Right lobe of liver (tissue), 4 donors: ENCODE measurements at regions not wholly inside any gene's neighbourhood (a gene's known extent, or its start where the extent isn't known, plus 50 kb on each side); places are given as distances from the start of the nearest gene placed in this dataset.
"Not testable (repeated sequence)": the region's sequence is repeated elsewhere in the genome, so short reads cannot be mapped to it uniquely, and the experiment has no call there.

Source experiments
- POLR2A ChIP-seq: fragments of 450-650 bp; IDR thresholded peaks from one replicate; pipeline ENCODE4 v1.6.1; 2017; ENCODE audit warnings: antibody characterized with exemption, mild to moderate bottlenecking
- TF ChIP-seq, protein P1 (sequence below), 4 donors: fragments of 200-600 bp in 3 of 4; fragments of 450-650 bp in 1 of 4; IDR thresholded peaks; one replicate each; pipeline versions ENCODE4 v1.5.1 to v1.8.0; 2016 to 2022; ENCODE audit warnings: antibody characterized with exemption in 4 of 4, mild to moderate bottlenecking in 2 of 4
- donor health status: DM: no; HTN: no; CAD: no.
- donor health status: DM: no; HTN: no; CAD: no.
- donor health status: DM: no; HTN: yes; CAD: no.

DNA sequence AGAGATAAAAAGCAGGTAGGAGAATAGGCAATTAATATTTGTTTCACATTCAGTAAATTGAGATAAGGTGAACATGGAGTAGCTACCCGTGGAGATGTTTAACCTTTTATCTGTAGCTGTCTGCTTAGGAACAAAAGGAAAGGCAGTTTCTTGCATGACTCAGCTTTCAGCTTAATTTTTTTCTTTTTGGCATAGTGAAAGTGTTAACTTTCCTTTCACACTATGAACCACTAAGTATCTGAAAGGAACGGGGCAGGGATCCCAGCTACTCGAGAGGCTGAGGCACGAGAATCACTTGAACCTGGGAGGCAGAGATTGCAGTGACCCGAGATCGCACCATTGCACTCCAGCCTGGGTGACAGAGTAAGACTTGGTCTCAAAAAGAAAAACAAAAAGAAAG lies 176.0 kb downstream of the LACC1 start:
- TF ChIP-seq, protein P1, sequence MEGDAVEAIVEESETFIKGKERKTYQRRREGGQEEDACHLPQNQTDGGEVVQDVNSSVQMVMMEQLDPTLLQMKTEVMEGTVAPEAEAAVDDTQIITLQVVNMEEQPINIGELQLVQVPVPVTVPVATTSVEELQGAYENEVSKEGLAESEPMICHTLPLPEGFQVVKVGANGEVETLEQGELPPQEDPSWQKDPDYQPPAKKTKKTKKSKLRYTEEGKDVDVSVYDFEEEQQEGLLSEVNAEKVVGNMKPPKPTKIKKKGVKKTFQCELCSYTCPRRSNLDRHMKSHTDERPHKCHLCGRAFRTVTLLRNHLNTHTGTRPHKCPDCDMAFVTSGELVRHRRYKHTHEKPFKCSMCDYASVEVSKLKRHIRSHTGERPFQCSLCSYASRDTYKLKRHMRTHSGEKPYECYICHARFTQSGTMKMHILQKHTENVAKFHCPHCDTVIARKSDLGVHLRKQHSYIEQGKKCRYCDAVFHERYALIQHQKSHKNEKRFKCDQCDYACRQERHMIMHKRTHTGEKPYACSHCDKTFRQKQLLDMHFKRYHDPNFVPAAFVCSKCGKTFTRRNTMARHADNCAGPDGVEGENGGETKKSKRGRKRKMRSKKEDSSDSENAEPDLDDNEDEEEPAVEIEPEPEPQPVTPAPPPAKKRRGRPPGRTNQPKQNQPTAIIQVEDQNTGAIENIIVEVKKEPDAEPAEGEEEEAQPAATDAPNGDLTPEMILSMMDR (IDR thresholded peaks at IDR 0.05) = not testable (repeated sequence)
- not testable (repeated sequence) for TF ChIP-seq POLR2A
